H1 (cell line): ENCODE measurements at regions not wholly inside any gene's neighbourhood (a gene's known extent, or its start where the extent isn't known, plus 50 kb on each side); places are given as distances from the start of the nearest gene placed in this dataset.

ENCODE experiments used
- CTCF ChIA-PET: fragments of 300-600 bp; sonication (Branson Sonifier 250); formaldehyde crosslinking; loops from one replicate; lab custom pipeline; 2021; ENCODE audit not compliant: partially characterized antibody; lab: Charles Lee
- POLR2A ChIA-PET: fragments of 300-600 bp; sonication (Branson Sonifier 250); formaldehyde crosslinking; loops from one replicate; lab custom pipeline; 2021; ENCODE audit warnings: inconsistent platforms; ENCODE audit not compliant: partially characterized antibody; lab: Charles Lee
- DNase-seq, 2 experiments: peaks; one replicate each; pipeline versions ENCODE4 v3.0.0 to v3.0.0-alpha.2; 2010 to 2022; ENCODE audit warnings: low spot score in 2 of 2, low read depth in 1 of 2, mixed read lengths in 1 of 2
- FAIRE-seq: peaks from 2 replicates; lab custom pipeline; 2011; peaks lifted over from hg19 to GRCh38; lab: Jason Lieb, UNC
- H2AFZ ChIP-seq: 2 replicates; pipeline ENCODE4 v1.8.1; 2012; ENCODE audit warnings: low read length, inconsistent platforms
- H2AK5ac ChIP-seq: 2 replicates; pipeline ENCODE4 v1.6.1; 2013; ENCODE audit warnings: low read depth, low read length
- H2BK120ac ChIP-seq: replicated peaks from 2 replicates; pipeline ENCODE3; 2013; ENCODE audit warnings: low read depth, low read length, inconsistent platforms
- H2BK12ac ChIP-seq: 2 replicates; pipeline ENCODE4 v1.6.1; 2013; ENCODE audit warnings: low read depth, low read length
- H2BK15ac ChIP-seq: 2 replicates; pipeline ENCODE4 v1.6.1; 2013; ENCODE audit warnings: low read length
- H2BK20ac ChIP-seq: 2 replicates; pipeline ENCODE4 v1.6.1; 2013; ENCODE audit warnings: low read length
- H2BK5ac ChIP-seq: 2 replicates; pipeline ENCODE4 v1.6.1; 2013; ENCODE audit warnings: low read depth, low read length
- H3K14ac ChIP-seq: 2 replicates; pipeline ENCODE4 v1.6.1; 2013; ENCODE audit warnings: inconsistent platforms; ENCODE audit not compliant: insufficient read length
- H3K18ac ChIP-seq: 2 replicates; pipeline ENCODE4 v1.6.1; 2013; ENCODE audit warnings: low read length; ENCODE audit errors: extremely low read depth
- H3K23ac ChIP-seq: 2 replicates; pipeline ENCODE4 v1.6.1; 2013; ENCODE audit warnings: inconsistent platforms; ENCODE audit not compliant: insufficient read length
- H3K23me2 ChIP-seq: 2 replicates; pipeline ENCODE4 v1.6.1; 2013; ENCODE audit warnings: low read depth, low read length
- H3K27ac ChIP-seq: 2 replicates; pipeline ENCODE4 v1.6.1; 2011; ENCODE audit warnings: low read depth, low read length, inconsistent platforms
- H3K27me3 ChIP-seq, 4 experiments: replicated peaks in 1 of 4; 1 replicate in 1 of 4; 2 replicates in 3 of 4; pipeline versions ENCODE4 v1.6.1 to v1.8.1; 2011 to 2013; ENCODE audit warnings: low read length in 3 of 4, mild to moderate bottlenecking in 3 of 4, inconsistent platforms in 2 of 4, mixed read lengths in 2 of 4, moderate library complexity in 1 of 4; ENCODE audit not compliant: control insufficient read depth in 3 of 4, insufficient read depth in 3 of 4; ENCODE audit errors: extremely low read depth in 1 of 4
- H3K36me3 ChIP-seq, 4 experiments: 2 replicates each; pipeline versions ENCODE4 v1.6.1 to v1.8.1; 2011 to 2013; ENCODE audit warnings: mild to moderate bottlenecking in 4 of 4, low read length in 3 of 4, moderate library complexity in 2 of 4, control low read depth in 1 of 4, inconsistent platforms in 1 of 4; ENCODE audit not compliant: insufficient read depth in 4 of 4, control insufficient read depth in 2 of 4
- H3K4ac ChIP-seq: replicated peaks from 2 replicates; pipeline ENCODE3; 2013; ENCODE audit warnings: low read length, low read depth, mixed read lengths, inconsistent platforms; ENCODE audit not compliant: insufficient read length
- H3K4me1 ChIP-seq, 4 experiments: replicated peaks in 1 of 4; 1 replicate in 1 of 4; 2 replicates in 3 of 4; pipeline versions ENCODE4 v1.6.1 to v1.8.1; 2011 to 2013; ENCODE audit warnings: low read length in 3 of 4, inconsistent platforms in 2 of 4, mixed read lengths in 1 of 4; ENCODE audit not compliant: insufficient read depth in 4 of 4, control insufficient read depth in 3 of 4
- H3K4me2 ChIP-seq, 2 experiments: 2 replicates each; pipeline versions ENCODE4 v1.6.1 to v1.8.1; 2011 to 2013; ENCODE audit warnings: low read depth in 2 of 2, low read length in 2 of 2, control low read depth in 1 of 2, inconsistent platforms in 1 of 2, mild to moderate bottlenecking in 1 of 2; ENCODE audit not compliant: insufficient read depth in 1 of 2
- H3K4me3 ChIP-seq, 4 experiments: fragments of 200-600, 300-600 bp in 1 of 4; sonication (generic), shearing (Covaris generic), sonication (Bioruptor Twin) in 1 of 4; 2 replicates each; pipeline versions ENCODE4 v1.5.1 to v1.8.1; 2011 to 2016; ENCODE audit warnings: low read length in 4 of 4, low read depth in 3 of 4, control low read depth in 2 of 4, inconsistent platforms in 2 of 4, mild to moderate bottlenecking in 2 of 4, mixed read lengths in 1 of 4, moderate library complexity in 1 of 4; ENCODE audit not compliant: insufficient read depth in 2 of 4; ENCODE audit errors: extremely low read depth in 1 of 4
- H3K56ac ChIP-seq: replicated peaks from 2 replicates; pipeline ENCODE3; 2013; ENCODE audit warnings: low read depth, mild to moderate bottlenecking, mixed read lengths, low read length, inconsistent platforms; ENCODE audit not compliant: insufficient read length
- H3K79me1 ChIP-seq: 2 replicates; pipeline ENCODE4 v1.6.1; 2013; ENCODE audit warnings: low read depth, low read length, control low read depth
- H3K79me2 ChIP-seq, 2 experiments: 2 replicates each; pipeline versions ENCODE4 v1.6.1 to v1.8.1; 2012 to 2013; ENCODE audit warnings: low read length in 2 of 2, mild to moderate bottlenecking in 2 of 2, inconsistent platforms in 1 of 2; ENCODE audit not compliant: insufficient read depth in 2 of 2, control insufficient read depth in 1 of 2
- H3K9ac ChIP-seq, 4 experiments: replicated peaks in 1 of 4; 1 replicate in 1 of 4; 2 replicates in 3 of 4; pipeline versions ENCODE4 v1.6.1 to v1.8.1; 2011 to 2013; ENCODE audit warnings: low read depth in 3 of 4, low read length in 3 of 4, control low read depth in 2 of 4, mild to moderate bottlenecking in 2 of 4, moderate library complexity in 2 of 4, inconsistent platforms in 1 of 4; ENCODE audit errors: extremely low read depth in 1 of 4
- H3K9me3 ChIP-seq, 2 experiments: 2 replicates each; pipeline versions ENCODE4 v1.6.1 to v1.8.1; 2012 to 2013; ENCODE audit warnings: mild to moderate bottlenecking in 2 of 2, moderate library complexity in 2 of 2, control low read depth in 1 of 2, inconsistent platforms in 1 of 2, low read depth in 1 of 2, low read length in 1 of 2, mixed read lengths in 1 of 2; ENCODE audit not compliant: insufficient read depth in 2 of 2
- H4K20me1 ChIP-seq, 2 experiments: replicated peaks in 1 of 2; 2 replicates each; pipeline versions ENCODE3 to v1.8.1; 2011 to 2013; ENCODE audit warnings: inconsistent platforms in 2 of 2, low read length in 2 of 2, mild to moderate bottlenecking in 1 of 2; ENCODE audit not compliant: insufficient read depth in 2 of 2, control insufficient read depth in 1 of 2
- H4K5ac ChIP-seq: 2 replicates; pipeline ENCODE4 v1.6.1; 2013; ENCODE audit warnings: low read length, low read depth, mixed read lengths, inconsistent platforms; ENCODE audit not compliant: insufficient read length
- H4K8ac ChIP-seq: 2 replicates; pipeline ENCODE4 v1.8.0; 2013; ENCODE audit warnings: mild to moderate bottlenecking, moderate library complexity, low read length, inconsistent platforms; ENCODE audit not compliant: insufficient read depth; ENCODE audit errors: extremely low read depth
- H4K91ac ChIP-seq: replicated peaks from 2 replicates; pipeline ENCODE3; 2013; ENCODE audit warnings: low read length, mixed read lengths, inconsistent platforms; ENCODE audit not compliant: insufficient read length
- BACH1 ChIP-seq: IDR thresholded peaks from 2 replicates; pipeline ENCODE4 v1.6.1; 2012; ENCODE audit warnings: low read length, improper control_type of control experiment
- CTCF ChIP-seq, 3 experiments: IDR thresholded peaks; 1 replicate in 2 of 3; 2 replicates in 1 of 3; pipeline versions ENCODE4 v1.5.1 to v1.6.1; 2011; ENCODE audit warnings: low read length in 3 of 3, mild to moderate bottlenecking in 3 of 3, inconsistent platforms in 2 of 3, low read depth in 1 of 3, moderate library complexity in 1 of 3; ENCODE audit not compliant: insufficient read depth in 1 of 3; ENCODE audit errors: control extremely low read depth in 1 of 3
- FOSL1 ChIP-seq: IDR thresholded peaks from 2 replicates; pipeline ENCODE4 v1.6.1; 2011; ENCODE audit warnings: mild to moderate bottlenecking, low read depth, low read length, moderate library complexity; ENCODE audit not compliant: insufficient read depth
- JUN ChIP-seq: IDR thresholded peaks from 2 replicates; pipeline ENCODE4 v1.6.1; 2011; ENCODE audit warnings: low read depth, mild to moderate bottlenecking, improper control_type of control experiment, low read length
- MAFK ChIP-seq: IDR thresholded peaks from 2 replicates; pipeline ENCODE4 v1.6.1; 2012; ENCODE audit warnings: low read depth, mild to moderate bottlenecking, improper control_type of control experiment, low read length
- POU5F1 ChIP-seq: IDR thresholded peaks from 2 replicates; pipeline ENCODE4 v1.6.1; 2011; ENCODE audit warnings: low read depth, mild to moderate bottlenecking, low read length, moderate library complexity
- RXRA ChIP-seq: IDR thresholded peaks from 2 replicates; pipeline ENCODE4 v1.6.1; 2011; ENCODE audit warnings: low read depth, mild to moderate bottlenecking, low read length, moderate library complexity; ENCODE audit not compliant: insufficient read depth
- SIX5 ChIP-seq: IDR thresholded peaks from 2 replicates; pipeline ENCODE4 v1.6.1; 2011; ENCODE audit warnings: mild to moderate bottlenecking, low read depth, low read length
- SP1 ChIP-seq: IDR thresholded peaks from 2 replicates; pipeline ENCODE4 v1.6.1; 2011; ENCODE audit warnings: low read depth, low read length
- SRF ChIP-seq: IDR thresholded peaks from 2 replicates; pipeline ENCODE4 v1.6.1; 2011; ENCODE audit warnings: mild to moderate bottlenecking, low read depth, low read length, moderate library complexity
- TBP ChIP-seq: IDR thresholded peaks from 2 replicates; pipeline ENCODE4 v1.6.1; 2011; ENCODE audit warnings: low read depth, low read length, improper control_type of control experiment
- TEAD4 ChIP-seq: IDR thresholded peaks from 2 replicates; pipeline ENCODE4 v1.6.1; 2012; ENCODE audit warnings: low read depth, low read length, inconsistent platforms, mixed read lengths
- YY1 ChIP-seq: IDR thresholded peaks from 2 replicates; pipeline ENCODE4 v1.6.1; 2011; ENCODE audit warnings: low read depth, mild to moderate bottlenecking, low read length
- WGBS, 2 experiments: shearing (Covaris generic) in 1 of 2; methylation state at CpG; one replicate each; pipeline versions ENCODE4 v1.1.6 to v1.1.7; 2013 to 2015; ENCODE audit warnings: low lambda C conversion rate in 2 of 2, mixed read lengths in 2 of 2, inconsistent platforms in 1 of 2, low coverage in 1 of 2, missing lambda C conversion rate in 1 of 2; ENCODE audit not compliant: insufficient replicate concordance in 2 of 2, insufficient coverage in 1 of 2, insufficient read length in 1 of 2; ENCODE audit errors: extremely low coverage in 1 of 2, missing lambda C conversion rate in 1 of 2; 5-methylcytosine and 5-hydroxymethylcytosine counted together
- TF ChIP-seq, protein P1 (sequence below): IDR thresholded peaks from 2 replicates; pipeline ENCODE4 v1.6.1; 2012; ENCODE audit warnings: inconsistent platforms

GRCh38 chr2:30363406-30363805 is 83.6 kb upstream of the LCLAT1 start:
- Histone ChIP-seq H2BK15ac (no peak overlapping the region), H4K5ac (no peak overlapping the region), H3K79me1 (no peaks in the 10 kb centered on the region), H3K9me3 (no peaks in the 10 kb centered on the region), H3K36me3 (no peaks in the 10 kb centered on the region), H3K56ac (no peak overlapping the region), H3K27ac (no peak overlapping the region), H3K4me2 (no peak overlapping the region), H2AFZ (no peak overlapping the region), H4K8ac (no peak overlapping the region), H3K4me3 (no peak overlapping the region), H3K23me2 (no peaks in the 10 kb centered on the region), H4K91ac (no peak overlapping the region), H2BK120ac (no peak overlapping the region), H2AK5ac (no peak overlapping the region), H3K14ac (no peak overlapping the region), H3K23ac (no peak overlapping the region), H3K9ac (no peak overlapping the region), H4K20me1 (no peaks in the 10 kb centered on the region), H2BK12ac (no peak overlapping the region), H3K4ac (no peak overlapping the region), H2BK20ac (no peak overlapping the region), H3K18ac (no peak overlapping the region), H2BK5ac (no peak overlapping the region), H3K4me1 (no peaks in the 10 kb centered on the region), H3K79me2 (no peaks in the 10 kb centered on the region), H3K27me3 (no peaks in the 10 kb centered on the region)
- ChIA-PET POLR2A (no interaction called here), CTCF (interaction anchor here (1.8 kb wide), 1 partner anchor 348 kb away, joined by 8 read pairs; no protein-coding TSS in a partner anchor)
- FAIRE-seq (no peak), DNase-seq (no peak)
- WGBS, 2 experiments: 93% methylated on average over 3 of the region's 3 CpGs; no CpG with 5 or more reads in 1 of the 2 experiments
- TF ChIP-seq MAFK (no peak), YY1 (no peak), POU5F1 (no peak), SP1 (no peak), BACH1 (no peak), TBP (no peak), FOSL1 (no peak), CTCF (IDR thresholded peaks at IDR 0.05; ENCODE audit: control extremely low read depth in 1 of 3, insufficient read depth in 1 of 3, low read depth in 1 of 3, low read length in 3 of 3) (no peak), TEAD4 (no peak), SRF (no peak), JUN (no peak), SIX5 (no peak), RXRA (no peak)
- TF ChIP-seq, protein P1, sequence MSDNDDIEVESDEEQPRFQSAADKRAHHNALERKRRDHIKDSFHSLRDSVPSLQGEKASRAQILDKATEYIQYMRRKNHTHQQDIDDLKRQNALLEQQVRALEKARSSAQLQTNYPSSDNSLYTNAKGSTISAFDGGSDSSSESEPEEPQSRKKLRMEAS: no peak
